Liver (tissue), 8 donors: ENCODE measurements at regions not wholly inside any gene's neighbourhood (a gene's known extent, or its start where the extent isn't known, plus 50 kb on each side); places are given as distances from the start of the nearest gene placed in this dataset.
A peak's percentile ranks its signal among the peaks of the same experiment; 100 is the strongest.

ENCODE experiments used
- DNase-seq: peaks from one replicate; pipeline ENCODE4 v3.0.0-alpha.2; 2017; ENCODE audit warnings: low spot score
- H3K27ac ChIP-seq, 2 donors: one replicate each; pipeline ENCODE4 v1.7.0; 2013; ENCODE audit warnings: inconsistent platforms in 2 of 2, low read length in 2 of 2, control low read depth in 1 of 2, low read depth in 1 of 2, mild to moderate bottlenecking in 1 of 2
- H3K27me3 ChIP-seq, 4 donors: one replicate each; pipeline versions ENCODE4 v1.6.1 to v1.7.0; 2013; ENCODE audit warnings: low read length in 3 of 4, inconsistent platforms in 1 of 4, mild to moderate bottlenecking in 1 of 4, moderate library complexity in 1 of 4; ENCODE audit not compliant: control insufficient read depth in 4 of 4, insufficient read depth in 4 of 4
- H3K36me3 ChIP-seq, 4 donors: one replicate each; pipeline versions ENCODE4 v1.6.1 to v1.7.0; 2013; ENCODE audit warnings: low read length in 3 of 4, mild to moderate bottlenecking in 3 of 4, low read depth in 1 of 4, moderate library complexity in 1 of 4; ENCODE audit not compliant: control insufficient read depth in 4 of 4, insufficient read depth in 3 of 4
- H3K4me1 ChIP-seq, 4 donors: one replicate each; pipeline versions ENCODE4 v1.6.1 to v1.7.0; 2013; ENCODE audit warnings: low read length in 3 of 4, mild to moderate bottlenecking in 3 of 4, moderate library complexity in 1 of 4; ENCODE audit not compliant: control insufficient read depth in 4 of 4, insufficient read depth in 4 of 4
- H3K4me3 ChIP-seq, 3 donors: one replicate each; pipeline versions ENCODE4 v1.6.1 to v1.7.0; 2013; ENCODE audit warnings: low read length in 3 of 3, control low read depth in 1 of 3, low read depth in 1 of 3, mild to moderate bottlenecking in 1 of 3
- H3K9ac ChIP-seq, 2 donors: one replicate each; pipeline ENCODE4 v1.7.0; 2013; ENCODE audit warnings: low read length in 2 of 2, mild to moderate bottlenecking in 2 of 2, moderate library complexity in 2 of 2, control low read depth in 1 of 2, low read depth in 1 of 2
- H3K9me3 ChIP-seq, 4 donors: one replicate each; pipeline versions ENCODE4 v1.6.1 to v1.7.0; 2013; ENCODE audit warnings: low read length in 3 of 4; ENCODE audit not compliant: control insufficient read depth in 4 of 4
- EGR1 ChIP-seq, 2 donors: IDR thresholded peaks; 2 replicates each; pipeline ENCODE4 v1.6.1; 2016 to 2018; ENCODE audit warnings: antibody characterized with exemption in 2 of 2, low read depth in 2 of 2
- FOXA1 ChIP-seq: IDR thresholded peaks from 2 replicates; pipeline ENCODE4 v1.6.1; 2016; ENCODE audit warnings: antibody characterized with exemption
- GABPA ChIP-seq, 2 donors: IDR thresholded peaks in 1 of 2; conservative IDR thresholded peaks in 1 of 2; 2 replicates each; pipeline ENCODE4 v1.6.1; 2016; ENCODE audit warnings: antibody characterized with exemption in 2 of 2, mild to moderate bottlenecking in 1 of 2, moderate library complexity in 1 of 2
- HNF4A ChIP-seq, 2 donors: conservative IDR thresholded peaks; 2 replicates each; pipeline ENCODE4 v1.6.1; 2016; ENCODE audit warnings: antibody characterized with exemption in 2 of 2, mild to moderate bottlenecking in 2 of 2
- HNF4G ChIP-seq: IDR thresholded peaks from 2 replicates; pipeline ENCODE4 v1.6.1; 2016; ENCODE audit warnings: antibody characterized with exemption
- JUND ChIP-seq, 2 donors: IDR thresholded peaks; 2 replicates each; pipeline ENCODE4 v1.6.1; 2016; ENCODE audit warnings: antibody characterized with exemption in 2 of 2
- NR2F2 ChIP-seq: IDR thresholded peaks from 2 replicates; pipeline ENCODE4 v1.6.1; 2016; ENCODE audit warnings: antibody characterized with exemption
- RXRA ChIP-seq, 2 donors: IDR thresholded peaks; 2 replicates each; pipeline ENCODE4 v1.6.1; 2017 to 2018; ENCODE audit warnings: antibody characterized with exemption in 2 of 2, mild to moderate bottlenecking in 1 of 2
- SP1 ChIP-seq: IDR thresholded peaks from 2 replicates; pipeline ENCODE4 v1.6.1; 2018; ENCODE audit warnings: antibody characterized with exemption, mild to moderate bottlenecking
- YY1 ChIP-seq: IDR thresholded peaks from 2 replicates; pipeline ENCODE4 v1.6.1; 2016; ENCODE audit warnings: antibody characterized with exemption, mild to moderate bottlenecking
- WGBS: extraction: QIAGEN DNeasy Blood & Tissue Kit; methylation state at CpG from one replicate; pipeline ENCODE4 v1.1.7; 2013; 5-methylcytosine and 5-hydroxymethylcytosine counted together
- TF ChIP-seq, protein P1 (sequence below): IDR thresholded peaks from 2 replicates; pipeline ENCODE4 v1.6.1; 2016; ENCODE audit warnings: antibody characterized with exemption
- TF ChIP-seq, protein P2 (sequence below): IDR thresholded peaks from 2 replicates; pipeline ENCODE4 v1.6.1; 2016; ENCODE audit warnings: antibody characterized with exemption
- TF ChIP-seq, protein P3 (sequence below): IDR thresholded peaks from 2 replicates; pipeline ENCODE4 v1.6.1; 2016; ENCODE audit warnings: antibody characterized with exemption
- TF ChIP-seq, protein P4 (sequence below): fragments of 150-350 bp; IDR thresholded peaks from 2 replicates; pipeline ENCODE4 v1.5.1; 2017; ENCODE audit warnings: improper control_type of control experiment, low read depth, low read length; ENCODE audit not compliant: missing input control
- TF ChIP-seq, protein P5 (sequence below): IDR thresholded peaks from 2 replicates; pipeline ENCODE4 v1.6.1; 2016; ENCODE audit warnings: antibody characterized with exemption, mild to moderate bottlenecking
- donor health status: healthy.
- donor health status: healthy.
- donor health status: healthy.
- donor health status: healthy.
- donor health status: healthy.

DNA sequence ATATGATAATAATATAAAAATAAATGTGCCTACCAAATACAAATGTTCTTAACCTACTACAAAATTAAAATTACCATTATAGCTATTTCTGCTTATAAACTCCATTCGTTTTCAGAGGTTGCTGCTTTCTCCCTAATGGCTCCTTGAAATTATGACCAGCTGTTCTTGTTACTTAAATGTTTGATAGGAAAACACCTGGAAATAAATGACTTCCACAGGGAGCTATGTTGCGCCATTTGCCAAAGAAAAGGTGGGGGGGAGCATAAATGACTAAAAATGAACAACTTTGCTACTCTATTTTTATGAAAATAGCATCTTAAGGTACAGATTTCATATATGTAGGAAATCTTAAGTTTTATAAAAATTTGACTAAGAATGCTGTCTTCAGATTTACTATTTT is 157.5 kb upstream of the MON1B start:
- Histone ChIP-seq H3K9ac (no peak overlapping the region), H3K27me3 (no peaks in the 10 kb centered on the region), H3K27ac (no peak overlapping the region), H3K36me3 (no peaks in the 10 kb centered on the region), H3K4me1 (peaks cover 0 to 1% (median 0%) of the 10 kb centered on the region in 4 donors), H3K4me3 (no peak overlapping the region), H3K9me3 (no peaks in the 10 kb centered on the region)
- TF ChIP-seq, protein P1, sequence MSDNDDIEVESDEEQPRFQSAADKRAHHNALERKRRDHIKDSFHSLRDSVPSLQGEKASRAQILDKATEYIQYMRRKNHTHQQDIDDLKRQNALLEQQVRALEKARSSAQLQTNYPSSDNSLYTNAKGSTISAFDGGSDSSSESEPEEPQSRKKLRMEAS = no peak
- no peak for TF ChIP-seq NR2F2
- TF ChIP-seq, protein P2, sequence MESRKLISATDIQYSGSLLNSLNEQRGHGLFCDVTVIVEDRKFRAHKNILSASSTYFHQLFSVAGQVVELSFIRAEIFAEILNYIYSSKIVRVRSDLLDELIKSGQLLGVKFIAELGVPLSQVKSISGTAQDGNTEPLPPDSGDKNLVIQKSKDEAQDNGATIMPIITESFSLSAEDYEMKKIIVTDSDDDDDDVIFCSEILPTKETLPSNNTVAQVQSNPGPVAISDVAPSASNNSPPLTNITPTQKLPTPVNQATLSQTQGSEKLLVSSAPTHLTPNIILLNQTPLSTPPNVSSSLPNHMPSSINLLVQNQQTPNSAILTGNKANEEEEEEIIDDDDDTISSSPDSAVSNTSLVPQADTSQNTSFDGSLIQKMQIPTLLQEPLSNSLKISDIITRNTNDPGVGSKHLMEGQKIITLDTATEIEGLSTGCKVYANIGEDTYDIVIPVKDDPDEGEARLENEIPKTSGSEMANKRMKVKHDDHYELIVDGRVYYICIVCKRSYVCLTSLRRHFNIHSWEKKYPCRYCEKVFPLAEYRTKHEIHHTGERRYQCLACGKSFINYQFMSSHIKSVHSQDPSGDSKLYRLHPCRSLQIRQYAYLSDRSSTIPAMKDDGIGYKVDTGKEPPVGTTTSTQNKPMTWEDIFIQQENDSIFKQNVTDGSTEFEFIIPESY = no peak
- TF ChIP-seq RXRA (IDR thresholded peaks at IDR 0.05) = no peak
- no peak for TF ChIP-seq FOXA1
- TF ChIP-seq HNF4A (conservative IDR thresholded peaks at IDR 0.05) = no peak
- TF ChIP-seq JUND (IDR thresholded peaks at IDR 0.05) = no peak
- TF ChIP-seq, protein P3, sequence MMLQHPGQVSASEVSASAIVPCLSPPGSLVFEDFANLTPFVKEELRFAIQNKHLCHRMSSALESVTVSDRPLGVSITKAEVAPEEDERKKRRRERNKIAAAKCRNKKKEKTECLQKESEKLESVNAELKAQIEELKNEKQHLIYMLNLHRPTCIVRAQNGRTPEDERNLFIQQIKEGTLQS = no peak
- TF ChIP-seq, protein P4, sequence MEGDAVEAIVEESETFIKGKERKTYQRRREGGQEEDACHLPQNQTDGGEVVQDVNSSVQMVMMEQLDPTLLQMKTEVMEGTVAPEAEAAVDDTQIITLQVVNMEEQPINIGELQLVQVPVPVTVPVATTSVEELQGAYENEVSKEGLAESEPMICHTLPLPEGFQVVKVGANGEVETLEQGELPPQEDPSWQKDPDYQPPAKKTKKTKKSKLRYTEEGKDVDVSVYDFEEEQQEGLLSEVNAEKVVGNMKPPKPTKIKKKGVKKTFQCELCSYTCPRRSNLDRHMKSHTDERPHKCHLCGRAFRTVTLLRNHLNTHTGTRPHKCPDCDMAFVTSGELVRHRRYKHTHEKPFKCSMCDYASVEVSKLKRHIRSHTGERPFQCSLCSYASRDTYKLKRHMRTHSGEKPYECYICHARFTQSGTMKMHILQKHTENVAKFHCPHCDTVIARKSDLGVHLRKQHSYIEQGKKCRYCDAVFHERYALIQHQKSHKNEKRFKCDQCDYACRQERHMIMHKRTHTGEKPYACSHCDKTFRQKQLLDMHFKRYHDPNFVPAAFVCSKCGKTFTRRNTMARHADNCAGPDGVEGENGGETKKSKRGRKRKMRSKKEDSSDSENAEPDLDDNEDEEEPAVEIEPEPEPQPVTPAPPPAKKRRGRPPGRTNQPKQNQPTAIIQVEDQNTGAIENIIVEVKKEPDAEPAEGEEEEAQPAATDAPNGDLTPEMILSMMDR = no peak
- no peak for TF ChIP-seq YY1
- TF ChIP-seq EGR1 (IDR thresholded peaks at IDR 0.05; ENCODE audit: low read depth in 2 of 2) = no peak
- no peak for TF ChIP-seq GABPA (IDR thresholded peaks at IDR 0.05 in 1 of 2, conservative IDR thresholded peaks at IDR 0.05 in 1 of 2)
- TF ChIP-seq, protein P5, sequence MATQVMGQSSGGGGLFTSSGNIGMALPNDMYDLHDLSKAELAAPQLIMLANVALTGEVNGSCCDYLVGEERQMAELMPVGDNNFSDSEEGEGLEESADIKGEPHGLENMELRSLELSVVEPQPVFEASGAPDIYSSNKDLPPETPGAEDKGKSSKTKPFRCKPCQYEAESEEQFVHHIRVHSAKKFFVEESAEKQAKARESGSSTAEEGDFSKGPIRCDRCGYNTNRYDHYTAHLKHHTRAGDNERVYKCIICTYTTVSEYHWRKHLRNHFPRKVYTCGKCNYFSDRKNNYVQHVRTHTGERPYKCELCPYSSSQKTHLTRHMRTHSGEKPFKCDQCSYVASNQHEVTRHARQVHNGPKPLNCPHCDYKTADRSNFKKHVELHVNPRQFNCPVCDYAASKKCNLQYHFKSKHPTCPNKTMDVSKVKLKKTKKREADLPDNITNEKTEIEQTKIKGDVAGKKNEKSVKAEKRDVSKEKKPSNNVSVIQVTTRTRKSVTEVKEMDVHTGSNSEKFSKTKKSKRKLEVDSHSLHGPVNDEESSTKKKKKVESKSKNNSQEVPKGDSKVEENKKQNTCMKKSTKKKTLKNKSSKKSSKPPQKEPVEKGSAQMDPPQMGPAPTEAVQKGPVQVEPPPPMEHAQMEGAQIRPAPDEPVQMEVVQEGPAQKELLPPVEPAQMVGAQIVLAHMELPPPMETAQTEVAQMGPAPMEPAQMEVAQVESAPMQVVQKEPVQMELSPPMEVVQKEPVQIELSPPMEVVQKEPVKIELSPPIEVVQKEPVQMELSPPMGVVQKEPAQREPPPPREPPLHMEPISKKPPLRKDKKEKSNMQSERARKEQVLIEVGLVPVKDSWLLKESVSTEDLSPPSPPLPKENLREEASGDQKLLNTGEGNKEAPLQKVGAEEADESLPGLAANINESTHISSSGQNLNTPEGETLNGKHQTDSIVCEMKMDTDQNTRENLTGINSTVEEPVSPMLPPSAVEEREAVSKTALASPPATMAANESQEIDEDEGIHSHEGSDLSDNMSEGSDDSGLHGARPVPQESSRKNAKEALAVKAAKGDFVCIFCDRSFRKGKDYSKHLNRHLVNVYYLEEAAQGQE = no peak
- no peak for TF ChIP-seq HNF4G
- TF ChIP-seq SP1 = no peak
- WGBS = 86% methylated on average over 2 of the region's 2 CpGs
- no peak for DNase-seq

DNA sequence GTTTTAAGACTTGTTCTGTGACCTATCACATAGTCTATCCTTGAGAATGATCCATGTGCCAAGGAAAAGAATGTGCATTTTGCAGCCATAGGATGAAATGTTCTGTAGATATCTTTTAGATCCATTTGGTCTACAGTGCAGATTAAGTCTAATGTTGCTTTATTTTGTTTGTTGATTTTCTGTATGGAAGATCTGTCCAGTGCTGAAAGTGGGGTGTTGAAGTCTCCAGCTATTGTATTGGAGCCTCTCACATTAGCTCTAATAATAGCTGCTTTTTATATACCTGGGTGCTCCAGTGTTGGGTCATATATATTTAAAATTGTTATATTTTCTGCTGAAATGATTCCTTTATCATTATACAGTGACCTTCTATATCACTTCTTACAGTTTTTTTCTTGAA is 155.6 kb upstream of the MON1B start:
- Histone ChIP-seq H3K9ac (no peak overlapping the region), H3K4me1 (peaks cover 0 to 1% (median 0%) of the 10 kb centered on the region in 4 donors), H3K9me3 (no peaks in the 10 kb centered on the region), H3K4me3 (no peak overlapping the region), H3K27ac (no peak overlapping the region), H3K27me3 (no peaks in the 10 kb centered on the region), H3K36me3 (no peaks in the 10 kb centered on the region)
- no peak for DNase-seq
- TF ChIP-seq HNF4A (conservative IDR thresholded peaks at IDR 0.05) = no peak
- TF ChIP-seq, protein P5 = peak; percentile 83
- TF ChIP-seq JUND (IDR thresholded peaks at IDR 0.05) = no peak
